OCI-LY7 (cell line): ENCODE measurements at regions not wholly inside any gene's neighbourhood (a gene's known extent, or its start where the extent isn't known, plus 50 kb on each side); places are given as distances from the start of the nearest gene placed in this dataset.

Experiments
- EZH2phosphoT487 ChIP-seq: fragments of 200-600 bp; sonication (generic); IDR thresholded peaks from 2 replicates; pipeline ENCODE4 v1.6.1; 2018; ENCODE audit warnings: low read depth, borderline replicate concordance, mild to moderate bottlenecking, mixed run types, antibody characterized with exemption, low read length, moderate library complexity, mixed read lengths
- TF ChIP-seq, protein P1 (sequence below): fragments of 200-600 bp; sonication (generic); conservative IDR thresholded peaks from 2 replicates; pipeline ENCODE4 v1.5.1; 2014; ENCODE audit warnings: mild to moderate bottlenecking, antibody characterized with exemption, low read length, moderate library complexity, mixed read lengths

DNA sequence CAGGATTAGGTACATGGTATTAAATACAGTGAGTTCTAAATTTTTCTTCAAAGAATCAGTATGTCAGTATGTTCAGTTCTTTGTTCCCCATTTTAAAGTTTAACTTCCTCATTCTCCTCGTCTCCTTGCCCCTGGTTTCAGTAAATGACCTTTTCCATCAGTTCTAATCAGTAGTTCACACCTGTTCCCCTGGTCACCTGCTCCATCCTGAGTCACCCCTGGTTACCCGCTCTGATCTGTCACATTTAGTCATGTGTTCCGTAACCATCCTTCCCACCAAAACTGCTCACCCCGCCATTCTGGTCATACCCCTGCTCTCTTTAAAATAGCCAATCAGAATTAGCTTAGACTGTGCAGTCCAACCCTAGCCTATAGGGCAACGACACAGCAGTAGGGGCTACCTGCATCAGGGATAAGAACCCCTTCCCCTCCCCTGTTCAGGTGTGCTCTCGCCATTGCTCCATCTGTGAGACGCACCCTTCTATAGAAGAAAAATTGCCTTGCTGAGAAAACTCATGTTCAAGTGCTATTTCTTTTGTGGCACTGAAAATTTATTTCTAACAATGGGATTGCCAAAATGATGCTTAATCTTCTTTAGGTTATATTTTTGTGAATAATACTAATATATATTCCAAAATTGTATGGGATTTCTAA, 181.3 kb downstream of the OR13H1 start:
- TF ChIP-seq, protein P1, sequence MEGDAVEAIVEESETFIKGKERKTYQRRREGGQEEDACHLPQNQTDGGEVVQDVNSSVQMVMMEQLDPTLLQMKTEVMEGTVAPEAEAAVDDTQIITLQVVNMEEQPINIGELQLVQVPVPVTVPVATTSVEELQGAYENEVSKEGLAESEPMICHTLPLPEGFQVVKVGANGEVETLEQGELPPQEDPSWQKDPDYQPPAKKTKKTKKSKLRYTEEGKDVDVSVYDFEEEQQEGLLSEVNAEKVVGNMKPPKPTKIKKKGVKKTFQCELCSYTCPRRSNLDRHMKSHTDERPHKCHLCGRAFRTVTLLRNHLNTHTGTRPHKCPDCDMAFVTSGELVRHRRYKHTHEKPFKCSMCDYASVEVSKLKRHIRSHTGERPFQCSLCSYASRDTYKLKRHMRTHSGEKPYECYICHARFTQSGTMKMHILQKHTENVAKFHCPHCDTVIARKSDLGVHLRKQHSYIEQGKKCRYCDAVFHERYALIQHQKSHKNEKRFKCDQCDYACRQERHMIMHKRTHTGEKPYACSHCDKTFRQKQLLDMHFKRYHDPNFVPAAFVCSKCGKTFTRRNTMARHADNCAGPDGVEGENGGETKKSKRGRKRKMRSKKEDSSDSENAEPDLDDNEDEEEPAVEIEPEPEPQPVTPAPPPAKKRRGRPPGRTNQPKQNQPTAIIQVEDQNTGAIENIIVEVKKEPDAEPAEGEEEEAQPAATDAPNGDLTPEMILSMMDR, result no peak
- no peak for TF ChIP-seq EZH2phosphoT487
